GM12878 (cell line): ENCODE measurements at regions not wholly inside any gene's neighbourhood (a gene's known extent, or its start where the extent isn't known, plus 50 kb on each side); places are given as distances from the start of the nearest gene placed in this dataset.

Experiments used
- CHD2 ChIP-seq: IDR thresholded peaks from 2 replicates; pipeline ENCODE4 v1.6.1; 2011; ENCODE audit warnings: low read depth, low read length, improper control_type of control experiment, borderline replicate concordance
- EZH2 ChIP-seq: IDR thresholded peaks from 2 replicates; pipeline ENCODE4 v1.6.1; 2012; ENCODE audit warnings: low read depth, mild to moderate bottlenecking, control low read depth, inconsistent platforms, low read length, borderline replicate concordance; ENCODE audit not compliant: control insufficient read depth
- GABPA ChIP-seq: IDR thresholded peaks from 2 replicates; pipeline ENCODE4 v1.6.1; 2014; ENCODE audit warnings: antibody characterized with exemption, low read depth, mild to moderate bottlenecking, inconsistent platforms
- NFIC ChIP-seq: IDR thresholded peaks from 2 replicates; pipeline ENCODE4 v1.6.1; 2012; ENCODE audit warnings: low read depth, mild to moderate bottlenecking, inconsistent platforms, low read length, moderate library complexity
- NRF1 ChIP-seq: conservative IDR thresholded peaks from 2 replicates; pipeline ENCODE4 v1.6.1; 2011; ENCODE audit warnings: mild to moderate bottlenecking, low read depth, low read length, improper control_type of control experiment
- POLR2A ChIP-seq: IDR thresholded peaks from 2 replicates; pipeline ENCODE4 v1.6.1; 2011; ENCODE audit warnings: low read depth, mild to moderate bottlenecking, low read length
- RFX5 ChIP-seq: IDR thresholded peaks from 2 replicates; pipeline ENCODE4 v1.6.1; 2011; ENCODE audit warnings: low read depth, low read length, improper control_type of control experiment
- SUZ12 ChIP-seq: fragments of 200-600 bp; sonication (generic); IDR thresholded peaks from one replicate; pipeline ENCODE4 v1.6.1; 2018; ENCODE audit warnings: antibody characterized with exemption, mild to moderate bottlenecking; ENCODE audit not compliant: unreplicated experiment
- TF ChIP-seq, protein P1 (sequence below): IDR thresholded peaks from 2 replicates; pipeline ENCODE4 v1.6.1; 2011; ENCODE audit warnings: low read depth, mild to moderate bottlenecking, low read length, moderate library complexity, borderline replicate concordance; ENCODE audit errors: extremely low read depth
- TF ChIP-seq, protein P2 (sequence below), 3 experiments: IDR thresholded peaks in 2 of 3; conservative IDR thresholded peaks in 1 of 3; 2 replicates each; pipeline ENCODE4 v1.5.1; 2011; ENCODE audit warnings: low read depth in 3 of 3, low read length in 3 of 3, mild to moderate bottlenecking in 3 of 3, control low read depth in 2 of 3, moderate library complexity in 2 of 3, inconsistent platforms in 1 of 3, mixed read lengths in 1 of 3; ENCODE audit not compliant: control insufficient read depth in 2 of 3, insufficient read depth in 1 of 3; ENCODE audit errors: extremely low read depth in 1 of 3

GRCh38 chr2:103287746-103288145, 525.9 kb downstream of the TMEM182 start:
- TF ChIP-seq CHD2 (no peak), EZH2 (no peak), RFX5 (no peak), POLR2A (no peak), SUZ12 (no peak), NFIC (no peak), NRF1 (no peak), GABPA (no peak)
- TF ChIP-seq, protein P1, sequence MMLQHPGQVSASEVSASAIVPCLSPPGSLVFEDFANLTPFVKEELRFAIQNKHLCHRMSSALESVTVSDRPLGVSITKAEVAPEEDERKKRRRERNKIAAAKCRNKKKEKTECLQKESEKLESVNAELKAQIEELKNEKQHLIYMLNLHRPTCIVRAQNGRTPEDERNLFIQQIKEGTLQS: no peak
- TF ChIP-seq, protein P2, sequence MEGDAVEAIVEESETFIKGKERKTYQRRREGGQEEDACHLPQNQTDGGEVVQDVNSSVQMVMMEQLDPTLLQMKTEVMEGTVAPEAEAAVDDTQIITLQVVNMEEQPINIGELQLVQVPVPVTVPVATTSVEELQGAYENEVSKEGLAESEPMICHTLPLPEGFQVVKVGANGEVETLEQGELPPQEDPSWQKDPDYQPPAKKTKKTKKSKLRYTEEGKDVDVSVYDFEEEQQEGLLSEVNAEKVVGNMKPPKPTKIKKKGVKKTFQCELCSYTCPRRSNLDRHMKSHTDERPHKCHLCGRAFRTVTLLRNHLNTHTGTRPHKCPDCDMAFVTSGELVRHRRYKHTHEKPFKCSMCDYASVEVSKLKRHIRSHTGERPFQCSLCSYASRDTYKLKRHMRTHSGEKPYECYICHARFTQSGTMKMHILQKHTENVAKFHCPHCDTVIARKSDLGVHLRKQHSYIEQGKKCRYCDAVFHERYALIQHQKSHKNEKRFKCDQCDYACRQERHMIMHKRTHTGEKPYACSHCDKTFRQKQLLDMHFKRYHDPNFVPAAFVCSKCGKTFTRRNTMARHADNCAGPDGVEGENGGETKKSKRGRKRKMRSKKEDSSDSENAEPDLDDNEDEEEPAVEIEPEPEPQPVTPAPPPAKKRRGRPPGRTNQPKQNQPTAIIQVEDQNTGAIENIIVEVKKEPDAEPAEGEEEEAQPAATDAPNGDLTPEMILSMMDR (IDR thresholded peaks at IDR 0.05 in 2 of 3, conservative IDR thresholded peaks at IDR 0.05 in 1 of 3; ENCODE audit: control insufficient read depth in 2 of 3, extremely low read depth in 1 of 3, insufficient read depth in 1 of 3, low read depth in 3 of 3, low read length in 3 of 3): no peak
